IPS-NIHi7 (cell line): ENCODE measurements at regions not wholly inside any gene's neighbourhood (a gene's known extent, or its start where the extent isn't known, plus 50 kb on each side); places are given as distances from the start of the nearest gene placed in this dataset.

Experiments
- DNase-seq: peaks from one replicate; pipeline ENCODE4 v3.0.0; 2012; ENCODE audit warnings: mixed read lengths; ENCODE audit errors: extremely low spot score

DNA sequence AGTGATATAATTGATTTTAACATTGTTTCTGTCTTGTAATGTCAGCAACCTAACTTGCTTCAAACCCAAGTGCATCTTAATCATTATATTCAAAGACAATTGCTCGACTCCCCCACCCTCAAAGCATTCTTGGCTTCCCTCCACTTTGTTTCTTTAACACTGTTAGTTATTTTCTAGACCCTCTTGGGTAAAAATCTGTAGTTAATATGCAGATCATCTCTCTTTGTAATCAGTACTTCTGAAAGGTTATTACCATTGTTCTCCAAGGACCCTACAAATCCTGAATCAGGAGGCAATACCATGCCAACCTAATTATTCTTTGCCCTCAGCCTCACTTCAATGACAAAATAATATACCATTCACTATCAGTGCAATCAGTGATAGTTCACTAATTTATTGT is 1075.7 kb downstream of the AMY1C start:
- no peak for DNase-seq

DNA sequence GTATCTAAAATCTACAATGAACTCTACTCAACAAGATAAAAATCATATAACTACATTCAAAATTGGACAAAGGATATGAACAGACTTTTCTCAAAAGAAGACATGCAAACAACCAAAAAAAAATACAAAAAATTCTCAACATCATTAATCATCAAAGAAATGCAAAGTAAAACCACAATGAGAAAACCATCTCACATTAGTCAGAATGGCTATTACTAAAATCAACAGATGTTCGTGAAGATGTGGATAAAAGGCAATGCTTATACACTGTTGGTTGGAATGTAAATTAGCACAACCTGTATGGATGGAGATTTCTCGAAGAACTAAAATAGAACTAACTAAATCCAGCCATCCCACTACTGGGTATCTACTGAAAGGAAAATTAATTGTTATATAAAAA is 1080.8 kb downstream of the AMY1C start:
- DNase-seq = no peak

DNA sequence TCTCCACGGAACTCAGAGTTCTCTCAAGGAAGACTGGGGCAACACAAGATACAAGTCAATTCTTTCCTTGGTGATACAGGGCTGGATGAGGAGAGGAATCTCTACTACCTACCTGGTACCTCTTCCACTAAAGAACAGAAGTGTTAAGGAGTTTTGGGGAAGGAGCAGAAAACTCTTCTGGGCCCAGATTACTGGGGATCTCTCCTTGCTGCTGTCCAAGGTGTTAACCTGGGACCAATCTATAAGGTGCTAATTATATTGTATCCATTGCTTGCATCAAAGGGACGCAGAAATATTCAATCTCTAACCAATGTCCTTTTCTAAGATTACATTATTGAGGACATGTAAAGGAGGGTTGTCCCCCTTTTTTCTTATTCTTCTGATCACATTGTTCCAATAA is 1102.5 kb downstream of the AMY1C start:
- DNase-seq = no peak

DNA sequence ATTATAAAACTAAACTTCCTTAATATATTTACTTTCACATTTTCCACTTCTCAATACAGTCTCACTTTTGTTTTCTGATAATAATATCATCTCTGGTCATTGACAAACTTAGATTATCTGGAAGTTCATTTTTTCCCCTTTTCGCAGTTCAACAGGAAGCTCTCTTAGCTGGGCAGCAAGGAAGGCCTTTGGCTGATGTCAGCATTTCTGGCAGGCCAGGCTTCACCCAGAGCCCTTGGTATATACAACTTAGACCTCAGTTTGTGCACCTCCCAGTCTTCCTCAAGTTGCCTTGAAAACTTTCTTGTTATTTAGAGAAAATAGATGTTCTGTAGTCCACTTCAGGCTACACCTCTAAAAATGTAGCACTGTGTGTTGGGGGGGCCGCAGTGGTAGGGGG is 1103.6 kb downstream of the AMY1C start:
- DNase-seq = no peak

DNA sequence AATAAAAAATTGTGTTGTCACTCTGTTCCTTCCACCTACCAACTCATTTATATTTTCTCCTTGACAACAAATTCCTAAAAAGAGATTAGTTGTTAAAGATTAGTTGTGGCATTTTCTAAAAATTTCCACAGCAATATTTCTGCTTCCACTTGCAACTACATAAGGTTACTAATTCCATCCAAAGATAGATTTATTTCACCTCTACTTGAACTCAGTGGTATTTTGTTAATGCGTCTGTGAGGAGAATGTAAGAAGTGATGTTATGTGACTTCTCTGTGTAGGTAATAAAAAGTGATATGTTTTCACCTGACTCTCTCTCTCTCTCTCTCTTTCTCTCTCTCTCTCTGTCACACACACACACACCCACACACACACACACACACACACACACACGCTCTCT is 1104.8 kb downstream of the AMY1C start:
- DNase-seq = no peak

DNA sequence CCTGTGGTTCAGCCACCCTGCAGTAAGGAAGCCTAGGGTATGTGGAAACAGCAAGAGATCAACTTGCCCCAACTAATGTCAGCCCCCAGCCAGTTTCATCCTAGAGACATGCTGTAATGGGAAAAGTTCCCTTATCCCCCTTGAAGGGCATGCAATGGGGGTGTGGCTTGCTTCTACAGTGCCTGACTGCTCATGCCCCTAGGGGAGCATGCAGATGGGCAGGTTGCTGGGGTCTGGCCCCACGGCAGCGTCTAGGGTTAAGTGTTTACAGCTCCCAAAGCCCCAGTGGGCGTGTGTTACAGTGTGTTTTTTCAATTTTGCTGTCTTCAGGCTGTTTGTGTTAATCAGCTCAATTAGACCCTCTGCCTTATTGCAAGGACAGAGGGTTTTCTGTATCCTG is 1105.9 kb downstream of the AMY1C start:
- no peak for DNase-seq

DNA sequence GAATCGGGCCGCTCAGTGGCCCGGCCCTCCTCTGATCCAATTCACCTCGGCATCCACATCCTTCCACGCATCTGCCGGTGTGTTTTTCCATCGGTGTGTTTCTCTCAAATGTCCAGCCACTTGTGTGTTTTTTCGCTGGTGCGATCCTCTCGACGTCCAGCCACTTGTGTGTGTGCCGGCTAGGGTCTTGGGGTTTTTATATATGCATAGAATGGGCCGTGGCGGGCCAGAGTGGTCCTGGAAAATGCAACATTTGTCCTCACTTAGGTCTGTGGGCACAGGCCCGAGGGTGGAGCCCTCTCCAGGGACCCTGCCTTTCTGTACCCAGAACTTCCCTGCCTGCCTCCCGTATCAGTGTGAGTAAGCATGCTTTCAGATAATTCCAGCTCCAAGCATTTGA is 1106.4 kb downstream of the AMY1C start:
- DNase-seq = no peak

DNA sequence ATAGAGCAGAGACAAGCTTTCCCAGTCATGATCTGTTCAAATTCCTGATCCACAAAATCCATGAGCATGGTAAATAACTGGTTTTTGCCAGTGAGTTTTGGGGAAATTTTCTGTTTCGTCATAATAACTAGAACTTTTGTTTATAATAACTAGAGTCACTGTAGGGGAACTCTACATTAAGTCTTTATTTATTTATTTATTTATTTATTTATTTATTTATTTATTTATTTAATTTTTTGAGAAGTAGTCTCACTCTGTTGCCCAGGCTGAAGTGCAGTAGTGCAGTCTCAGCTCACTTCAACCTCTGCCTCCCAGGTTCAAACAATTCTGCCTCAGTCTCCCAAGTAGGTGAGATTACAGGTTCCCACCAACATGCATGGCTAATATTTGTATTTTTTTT is 1106.8 kb downstream of the AMY1C start:
- DNase-seq = no peak

DNA sequence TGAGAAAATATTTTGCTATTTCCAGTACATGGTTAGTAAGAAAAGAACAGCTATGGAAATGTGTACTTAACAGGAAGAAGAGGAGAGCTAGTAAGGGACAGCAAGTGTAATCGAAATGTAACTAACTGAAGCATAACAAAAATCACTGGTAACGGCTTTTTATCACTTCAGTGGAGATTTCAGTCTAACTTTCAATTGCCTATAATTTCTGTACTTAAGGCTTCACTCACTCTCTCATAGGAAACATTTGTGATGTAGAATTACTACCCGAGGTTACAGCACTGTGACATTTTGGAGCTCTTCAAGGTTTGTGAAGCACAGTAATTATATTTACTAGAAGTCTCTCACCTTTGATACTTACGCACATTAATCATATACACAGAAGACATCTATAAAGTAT is 1119.1 kb downstream of the AMY1C start:
- no peak for DNase-seq

DNA sequence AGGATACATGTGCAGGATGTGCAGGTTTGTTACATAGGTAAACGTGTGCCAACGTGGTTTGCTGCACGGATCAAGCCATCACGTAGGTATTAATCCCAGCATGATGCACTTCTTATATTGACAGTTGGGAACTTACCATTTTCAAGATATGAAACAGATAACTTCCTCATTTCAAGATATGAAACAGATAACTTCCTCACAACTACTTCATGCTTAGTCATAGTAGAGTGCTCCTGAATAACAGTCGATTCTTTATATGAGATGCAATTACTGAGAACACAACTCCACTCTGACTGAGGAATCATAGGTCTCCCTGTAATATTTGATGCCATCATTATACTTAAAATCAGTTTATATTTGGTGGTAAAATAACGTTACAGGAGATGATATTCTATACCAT is 1124.3 kb downstream of the AMY1C start:
- DNase-seq = no peak

DNA sequence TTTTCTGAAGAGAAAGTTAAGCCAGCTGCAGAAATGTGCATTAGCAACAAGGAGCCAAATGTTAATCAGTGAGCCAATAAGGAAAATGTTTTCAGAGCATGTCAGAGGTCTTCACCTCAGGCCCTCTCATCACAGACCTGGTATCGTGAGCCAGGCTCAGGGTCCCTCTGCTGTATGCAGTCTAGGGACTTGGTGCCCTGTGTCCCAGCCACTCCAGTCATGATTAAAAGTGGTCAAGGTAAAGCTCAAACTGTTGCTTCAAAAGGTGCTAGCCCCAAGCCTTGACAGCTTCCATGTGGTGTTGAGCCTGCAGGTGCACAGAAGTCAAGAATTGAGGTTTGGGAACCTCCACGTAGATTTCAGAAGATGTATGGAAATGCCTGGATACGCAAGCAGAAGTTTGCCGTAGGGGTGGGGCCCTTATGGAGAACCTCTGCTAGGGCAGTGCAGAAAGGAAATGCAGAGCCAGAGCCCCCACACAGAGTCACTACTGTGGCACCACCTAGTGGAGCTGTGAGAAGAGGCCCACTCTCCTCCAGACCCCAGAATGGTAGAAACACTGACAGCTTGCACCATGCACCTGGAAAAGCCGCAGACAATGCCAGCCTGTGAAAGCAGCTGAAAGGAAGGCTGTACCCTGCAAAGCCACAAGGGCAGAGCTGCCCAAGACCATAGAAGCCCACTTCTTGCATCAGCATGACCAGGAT is 1128.7 kb downstream of the AMY1C start:
- no peak for DNase-seq

DNA sequence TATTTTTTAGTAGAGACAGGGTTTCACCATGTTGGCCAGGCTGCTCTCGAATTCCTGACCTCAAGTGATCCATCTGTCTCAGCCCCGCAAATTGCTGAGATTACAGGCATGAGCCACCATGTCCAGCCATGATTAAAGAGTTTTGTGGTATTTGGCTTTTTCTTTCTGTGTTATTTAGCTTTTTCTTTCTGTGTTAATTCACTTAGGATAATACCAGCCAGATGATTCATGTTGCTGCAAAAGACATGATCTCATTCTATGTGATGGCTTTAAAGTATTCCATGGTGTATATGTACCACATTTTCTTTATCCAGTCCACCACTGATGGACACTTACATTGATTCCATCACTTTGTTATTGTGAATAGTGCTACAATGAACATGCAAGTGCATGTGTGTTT is 1135.2 kb downstream of the AMY1C start:
- DNase-seq = no peak

DNA sequence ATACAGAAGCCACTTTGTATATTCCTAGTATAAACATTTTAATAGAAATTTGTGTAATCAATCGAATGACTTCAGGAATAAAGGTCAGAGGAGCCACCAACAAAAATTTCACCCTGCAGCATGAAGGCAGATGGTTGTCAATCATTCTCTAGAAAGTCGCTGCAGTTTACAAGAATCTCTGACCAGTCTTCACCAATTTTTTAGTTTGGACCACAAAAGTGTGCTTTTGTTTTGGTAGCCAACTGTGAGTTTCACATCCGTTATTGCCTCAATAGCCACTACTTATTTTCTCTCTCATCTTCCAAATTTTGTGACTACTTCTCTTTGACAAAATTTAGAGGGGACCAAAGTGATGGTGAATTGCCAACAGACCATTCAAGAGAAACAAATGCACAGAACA is 1155.6 kb downstream of the AMY1C start:
- no peak for DNase-seq

DNA sequence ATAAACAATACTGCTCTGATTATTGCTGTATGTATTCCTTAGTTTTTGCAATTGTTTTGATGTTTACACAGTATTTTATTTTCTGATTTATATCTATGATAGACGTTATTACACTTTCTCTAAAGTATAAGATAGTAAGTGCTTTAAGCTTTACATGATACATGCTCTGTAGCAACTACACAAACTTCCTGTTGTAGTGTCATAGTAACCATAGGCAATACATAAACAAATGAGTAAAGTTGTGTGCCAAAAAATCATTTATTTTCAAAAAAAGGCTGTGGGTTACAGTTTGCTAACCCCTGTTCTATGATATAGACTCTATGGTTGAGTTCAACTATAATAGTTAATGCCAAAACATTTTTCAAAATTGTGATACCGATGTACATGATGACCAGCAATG is 1156.4 kb downstream of the AMY1C start:
- DNase-seq = no peak

DNA sequence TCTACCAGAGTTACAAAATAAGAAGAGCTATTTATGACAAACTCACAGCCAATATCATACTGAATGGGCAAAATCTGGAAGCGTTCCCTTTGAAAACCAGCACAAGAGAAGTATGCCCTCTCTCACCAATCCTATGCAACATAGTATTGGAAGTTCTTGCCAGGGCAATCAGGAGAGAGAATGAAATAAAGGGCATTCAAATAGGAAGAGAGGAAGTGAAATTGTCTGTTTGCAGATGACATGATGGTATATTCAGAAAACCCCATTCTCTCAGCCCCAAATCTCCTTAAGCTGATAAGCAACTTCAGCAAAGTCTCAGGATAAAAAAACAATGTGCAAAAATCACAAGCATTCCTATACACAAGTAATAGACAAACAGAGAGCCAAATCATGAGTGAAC is 1169.5 kb downstream of the AMY1C start:
- no peak for DNase-seq

DNA sequence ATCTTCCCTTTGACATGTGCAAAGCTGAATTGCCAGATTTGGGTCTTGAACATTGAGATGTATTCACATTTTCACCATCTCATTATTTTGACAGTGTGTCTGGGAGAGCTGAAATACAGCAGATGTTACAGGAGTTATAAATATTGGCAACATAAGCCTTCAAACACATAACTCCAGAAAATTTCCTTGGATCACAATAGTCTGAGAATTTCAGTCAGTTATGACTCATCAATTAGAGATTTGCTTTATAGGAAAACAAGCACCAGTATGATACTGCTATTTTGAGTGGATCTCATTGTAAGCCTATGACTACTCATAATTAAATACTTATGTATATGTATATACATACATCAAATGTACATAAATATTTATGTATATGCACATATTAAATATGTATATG is 1171.8 kb downstream of the AMY1C start:
- no peak for DNase-seq

DNA sequence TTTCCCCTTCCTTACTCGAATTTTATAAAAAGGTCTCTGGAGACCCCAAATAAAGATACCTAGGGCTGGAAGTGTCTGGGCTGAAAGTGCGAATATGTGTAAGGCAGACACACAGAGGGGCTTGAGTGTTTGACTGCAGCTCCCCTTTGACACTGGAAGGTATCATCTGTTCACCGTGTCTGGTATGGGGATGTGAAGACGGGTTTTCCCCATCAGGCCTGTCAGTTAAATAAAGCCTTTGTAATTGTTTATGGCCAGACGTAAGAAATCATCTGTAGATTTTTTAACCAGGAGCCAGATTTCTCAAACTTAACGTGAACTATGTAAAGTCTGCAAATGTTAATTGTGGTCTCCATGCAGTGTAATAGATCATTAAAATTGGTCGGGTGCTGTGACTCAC is 1173.4 kb downstream of the AMY1C start:
- no peak for DNase-seq

DNA sequence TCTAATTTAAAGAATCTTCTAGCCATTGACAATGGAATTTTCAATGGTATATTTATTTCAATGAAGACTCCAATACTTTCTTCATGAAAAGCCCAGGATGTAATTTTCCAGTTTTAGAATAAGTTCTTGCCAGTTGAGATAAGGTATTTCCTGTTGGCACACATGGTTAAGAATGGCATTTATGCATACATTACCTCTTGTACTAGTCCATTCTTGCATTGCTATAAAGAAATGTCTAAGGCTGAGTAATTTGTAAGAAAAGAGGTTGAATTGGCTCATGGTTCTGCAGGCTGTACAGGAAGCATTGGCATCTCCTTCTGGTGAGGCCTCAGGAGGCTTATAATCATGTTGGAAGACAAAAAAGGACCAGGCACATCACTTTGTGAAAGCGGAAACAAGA is 1179.6 kb downstream of the AMY1C start:
- DNase-seq = no peak

DNA sequence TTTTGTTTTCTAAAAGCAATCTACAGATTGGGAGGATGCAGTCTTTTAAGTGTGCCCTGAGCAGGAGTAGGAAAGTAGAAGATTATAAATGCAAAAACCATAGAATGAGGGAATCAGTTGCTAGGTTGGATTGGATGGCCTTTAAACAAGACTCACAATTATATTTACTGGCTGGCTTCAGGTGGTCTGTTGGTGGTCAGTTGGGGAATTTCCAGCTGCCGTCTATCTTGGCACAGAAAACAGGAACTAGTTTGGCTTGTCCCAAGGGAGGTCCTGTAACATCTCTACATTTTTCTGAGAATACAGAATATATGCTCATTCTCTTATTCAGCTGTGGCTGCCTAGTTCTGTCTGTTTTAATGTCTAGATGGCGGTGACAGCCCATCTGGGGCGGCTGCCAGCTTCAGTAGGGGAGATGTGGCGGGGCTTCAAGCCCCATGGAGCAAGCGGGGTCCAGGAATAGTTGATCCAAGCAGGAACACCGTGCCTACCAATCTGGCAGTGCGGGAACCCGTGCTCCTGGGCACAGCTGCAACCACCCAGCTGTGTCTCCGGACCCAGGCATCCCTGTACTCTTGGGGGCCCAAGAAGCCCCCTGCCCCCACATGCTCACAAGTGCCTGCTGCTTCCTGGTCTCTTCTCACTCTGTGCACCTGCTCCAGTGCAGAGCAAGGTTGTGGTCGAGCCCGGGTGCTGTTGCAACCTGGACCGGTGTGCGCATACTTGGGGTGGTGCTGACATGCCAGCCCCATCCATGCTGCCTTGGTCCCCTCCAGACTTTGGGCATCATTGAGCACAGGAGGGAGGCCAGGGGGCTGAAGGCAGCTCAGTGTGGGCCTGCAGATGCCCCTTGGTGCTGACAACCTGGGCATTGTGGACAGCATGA is 1182.6 kb downstream of the AMY1C start:
- no peak for DNase-seq

DNA sequence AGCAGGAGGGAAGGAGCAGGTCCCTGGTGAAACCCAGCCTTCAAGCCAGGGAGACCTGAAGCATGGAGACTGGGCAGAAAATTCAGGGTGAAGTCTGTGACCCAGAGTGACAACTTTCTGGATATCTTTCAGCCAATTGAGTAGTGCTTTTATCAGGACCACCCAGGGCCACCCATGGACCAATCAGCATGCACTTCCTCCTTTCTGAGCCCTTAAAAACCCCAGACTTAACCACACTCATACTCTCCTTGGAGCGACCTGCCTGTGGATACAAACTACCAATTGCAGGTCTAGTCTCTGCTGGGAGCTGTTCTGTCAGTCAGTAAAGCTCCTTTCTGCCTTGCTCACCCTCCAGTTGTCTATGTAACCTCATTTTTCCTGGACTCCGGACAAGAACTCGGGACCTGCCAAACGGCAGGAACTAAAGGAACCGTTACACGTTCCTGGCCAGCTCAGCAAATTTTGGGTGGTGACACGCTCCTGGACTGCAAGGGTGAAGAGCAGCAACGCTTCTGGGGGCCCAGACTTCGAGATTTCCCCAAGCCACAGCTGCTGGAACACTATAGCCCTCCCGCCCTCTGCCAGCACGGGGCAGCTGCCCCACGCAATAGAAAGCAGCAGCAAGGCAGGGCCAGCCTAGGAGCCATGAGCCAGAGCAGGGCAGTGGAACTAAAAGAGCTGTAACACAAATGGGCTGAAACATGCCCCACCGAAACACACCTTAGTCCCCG is 1183.4 kb downstream of the AMY1C start:
- DNase-seq = no peak

DNA sequence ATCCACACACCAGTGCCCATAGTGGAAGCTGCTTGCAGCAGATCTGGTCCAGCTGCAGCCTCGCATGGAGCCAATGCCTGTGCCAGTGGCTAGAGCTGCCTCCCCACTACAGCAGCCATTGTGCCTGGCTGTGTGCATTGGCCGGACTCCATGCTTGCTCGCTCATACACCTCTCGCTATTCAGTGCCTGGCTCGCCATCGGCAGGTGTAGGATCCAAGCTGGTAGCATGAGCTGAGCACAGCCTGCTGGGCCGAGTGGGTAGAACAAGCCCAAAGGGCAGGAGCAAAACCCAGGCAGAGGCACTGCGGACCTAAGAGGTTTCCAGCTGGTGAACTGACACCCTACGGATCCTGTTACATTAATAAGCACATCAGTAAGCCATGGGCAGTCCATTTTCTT is 1184.1 kb downstream of the AMY1C start:
- DNase-seq = no peak

DNA sequence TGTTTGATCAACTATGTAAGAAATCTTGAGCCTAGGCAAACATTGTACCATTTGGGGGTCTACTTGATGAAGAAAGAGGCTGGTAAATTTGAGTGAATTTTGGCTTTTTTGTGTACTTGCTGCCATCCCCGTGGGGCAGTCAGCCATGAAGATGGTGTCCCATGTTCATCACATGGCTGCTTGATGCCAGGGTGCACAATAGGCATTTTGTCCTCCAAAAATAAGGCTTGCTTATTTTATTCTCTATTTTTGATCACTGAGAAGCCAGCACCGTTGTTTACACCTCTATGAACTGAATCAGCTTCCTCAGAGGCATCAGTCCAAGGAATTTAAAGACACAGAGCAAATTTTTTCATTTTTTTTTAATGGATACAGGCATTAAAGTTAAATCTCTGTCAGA is 1195.7 kb downstream of the AMY1C start:
- no peak for DNase-seq
